ENCODE measurements at regions not wholly inside any gene's neighbourhood (a gene's known extent, or its start where the extent isn't known, plus 50 kb on each side); places are given as distances from the start of the nearest gene placed in this dataset.

- TF ChIP-seq YY1 (IDR thresholded peaks at IDR 0.05; ENCODE audit: insufficient read depth, insufficient read length) (no peak), ZNF274 (IDR thresholded peaks at IDR 0.05; ENCODE audit: low read depth, low read length) (no peak), SUZ12 (IDR thresholded peaks at IDR 0.05; ENCODE audit: extremely low read depth, insufficient read depth, insufficient read length) (no peak)
Observed at GRCh38 chr5:8053270-8053669, 184.3 kb downstream of the MTRR start.
